Fibroblast of villous mesenchyme (primary cell): ENCODE measurements at regions not wholly inside any gene's neighbourhood (a gene's known extent, or its start where the extent isn't known, plus 50 kb on each side); places are given as distances from the start of the nearest gene placed in this dataset.

Experiments used
- DNase-seq: peaks from one replicate; pipeline ENCODE4 v3.0.0-alpha.2; 2010; ENCODE audit warnings: low read depth
- H3K4me3 ChIP-seq: 2 replicates; pipeline ENCODE4 v1.5.1; 2011; ENCODE audit warnings: low read depth, mild to moderate bottlenecking, low read length
- TF ChIP-seq, protein P1 (sequence below): IDR thresholded peaks from 2 replicates; pipeline ENCODE4 v1.5.1; 2012; ENCODE audit warnings: low read depth, mild to moderate bottlenecking, low read length; ENCODE audit not compliant: insufficient read depth

DNA sequence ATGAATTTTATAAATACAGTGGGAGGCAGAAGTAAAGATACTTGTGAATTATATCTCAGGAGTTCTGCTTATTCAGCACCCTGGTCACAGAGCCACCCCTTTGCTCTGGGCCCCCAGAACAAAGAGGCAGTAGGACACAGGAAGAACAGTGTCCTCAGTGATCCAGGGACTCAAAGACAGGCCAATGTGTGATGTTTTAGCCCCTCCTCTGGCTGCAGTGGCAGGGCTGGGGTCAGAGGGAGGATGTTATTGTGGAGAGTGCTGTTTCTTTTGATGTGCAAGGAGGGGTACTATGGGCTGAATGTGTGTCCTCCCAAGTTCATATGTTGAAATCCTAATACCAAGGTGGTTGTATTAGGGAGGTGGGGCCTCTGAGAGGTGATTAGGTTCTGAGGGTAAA lies 74.1 kb upstream of the MAP3K7 start:
- TF ChIP-seq, protein P1, sequence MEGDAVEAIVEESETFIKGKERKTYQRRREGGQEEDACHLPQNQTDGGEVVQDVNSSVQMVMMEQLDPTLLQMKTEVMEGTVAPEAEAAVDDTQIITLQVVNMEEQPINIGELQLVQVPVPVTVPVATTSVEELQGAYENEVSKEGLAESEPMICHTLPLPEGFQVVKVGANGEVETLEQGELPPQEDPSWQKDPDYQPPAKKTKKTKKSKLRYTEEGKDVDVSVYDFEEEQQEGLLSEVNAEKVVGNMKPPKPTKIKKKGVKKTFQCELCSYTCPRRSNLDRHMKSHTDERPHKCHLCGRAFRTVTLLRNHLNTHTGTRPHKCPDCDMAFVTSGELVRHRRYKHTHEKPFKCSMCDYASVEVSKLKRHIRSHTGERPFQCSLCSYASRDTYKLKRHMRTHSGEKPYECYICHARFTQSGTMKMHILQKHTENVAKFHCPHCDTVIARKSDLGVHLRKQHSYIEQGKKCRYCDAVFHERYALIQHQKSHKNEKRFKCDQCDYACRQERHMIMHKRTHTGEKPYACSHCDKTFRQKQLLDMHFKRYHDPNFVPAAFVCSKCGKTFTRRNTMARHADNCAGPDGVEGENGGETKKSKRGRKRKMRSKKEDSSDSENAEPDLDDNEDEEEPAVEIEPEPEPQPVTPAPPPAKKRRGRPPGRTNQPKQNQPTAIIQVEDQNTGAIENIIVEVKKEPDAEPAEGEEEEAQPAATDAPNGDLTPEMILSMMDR = no peak
- no peak overlapping the region for H3K4me3 ChIP-seq
- no peak for DNase-seq

DNA sequence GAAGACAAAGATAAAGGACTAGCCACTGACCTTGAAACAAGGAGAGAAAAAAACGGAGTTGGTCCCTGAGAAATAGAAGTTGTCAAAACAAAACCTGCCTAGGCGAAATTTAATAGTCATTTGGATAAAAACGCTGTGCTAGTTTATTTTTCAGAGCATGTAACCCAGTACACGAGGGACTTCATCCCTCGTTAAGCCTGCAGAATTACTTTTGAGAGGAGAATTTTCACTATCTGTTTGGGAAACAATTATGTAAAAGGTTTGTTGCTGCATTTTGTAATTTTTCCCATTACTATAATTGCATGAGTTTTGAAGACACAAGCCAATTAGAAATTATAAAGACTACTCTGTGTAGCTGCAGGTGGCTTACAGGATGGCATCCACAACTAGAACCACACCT lies 71.6 kb upstream of the MAP3K7 start:
- no peak for DNase-seq
- TF ChIP-seq, protein P1 = no peak
- no peak overlapping the region for H3K4me3 ChIP-seq

DNA sequence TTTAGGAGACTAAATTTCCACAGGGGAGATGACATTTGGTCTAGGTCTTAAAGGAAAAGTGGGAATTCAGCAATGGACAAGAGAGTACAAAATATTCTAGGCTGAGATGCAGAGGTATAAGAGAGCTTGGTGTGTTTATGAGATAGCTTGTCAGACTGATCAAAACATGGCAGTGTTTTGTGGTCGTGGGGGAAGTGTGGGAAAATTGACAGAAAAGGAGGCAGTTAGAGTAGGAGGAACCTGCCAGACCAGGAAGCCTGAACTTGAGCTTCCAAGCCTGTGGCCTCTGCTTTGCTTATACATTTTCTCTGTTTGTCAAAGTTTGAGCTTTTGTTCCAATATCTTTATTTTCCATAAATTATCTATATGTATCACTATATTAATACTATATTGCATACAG lies 69.5 kb upstream of the MAP3K7 start:
- TF ChIP-seq, protein P1 = no peak
- no peak for DNase-seq
- H3K4me3 ChIP-seq = no peak overlapping the region

DNA sequence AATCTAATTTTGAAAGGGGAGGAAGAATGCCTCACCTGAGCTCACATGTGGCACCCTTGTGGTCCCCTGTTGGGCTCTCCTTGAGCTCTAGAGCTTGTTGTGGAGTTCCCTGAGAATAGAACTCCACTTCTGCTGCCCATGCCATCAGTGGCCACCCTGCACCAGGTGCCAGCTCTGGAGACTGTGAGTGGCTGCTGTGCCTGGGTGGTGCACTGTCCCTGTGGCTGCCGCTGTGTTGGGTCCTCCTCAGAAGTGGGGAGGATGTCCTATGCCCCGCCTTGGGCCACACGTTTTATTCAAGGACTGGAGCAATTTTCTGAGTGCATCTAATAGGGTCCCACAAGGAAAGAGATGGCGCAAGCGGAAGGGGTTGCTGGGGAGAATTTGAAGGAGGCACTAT lies 67.9 kb upstream of the MAP3K7 start:
- H3K4me3 ChIP-seq = no peak overlapping the region
- TF ChIP-seq, protein P1 = no peak
- no peak for DNase-seq

DNA sequence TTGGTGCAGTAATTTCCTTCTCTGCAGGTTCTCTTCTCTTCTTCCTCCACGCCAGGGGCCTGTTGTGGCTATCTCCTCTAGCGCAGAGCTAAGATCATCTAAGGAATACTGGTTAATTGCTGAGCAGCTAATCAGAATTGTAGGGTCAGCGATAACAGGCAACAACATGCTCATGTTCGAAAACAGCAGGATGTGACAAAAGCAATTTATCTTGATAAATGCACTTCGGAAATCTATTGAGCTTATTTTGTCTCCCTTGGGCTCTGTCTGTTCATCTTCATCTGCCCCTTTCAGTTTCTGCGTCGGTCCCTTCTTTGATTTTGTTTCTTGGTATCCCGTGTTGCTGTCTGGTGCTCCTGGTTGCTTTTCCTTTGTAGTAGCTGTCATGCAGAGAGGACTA lies 67.3 kb upstream of the MAP3K7 start:
- H3K4me3 ChIP-seq = no peak overlapping the region
- no peak for DNase-seq
- TF ChIP-seq, protein P1 = no peak

DNA sequence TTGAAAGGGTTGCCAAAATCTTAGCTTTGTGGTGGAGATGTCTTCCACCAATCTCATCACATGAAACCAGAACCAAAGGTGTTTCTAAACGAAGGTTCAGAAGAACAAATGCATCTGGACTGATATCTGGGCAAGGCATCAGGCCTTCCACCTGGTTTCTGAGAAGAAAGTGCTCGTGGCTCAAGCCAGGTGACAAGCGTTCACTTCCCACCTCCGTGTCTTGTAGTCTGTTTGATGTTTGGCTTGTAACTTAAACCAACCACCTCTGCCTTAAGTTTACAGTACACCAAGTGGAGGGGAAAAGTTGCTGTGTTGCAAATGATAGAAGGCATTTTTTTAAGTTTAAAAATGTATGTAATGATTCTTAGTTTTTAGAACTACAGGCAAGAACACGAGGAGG lies 66.9 kb upstream of the MAP3K7 start:
- DNase-seq = no peak
- TF ChIP-seq, protein P1 = no peak
- no peak overlapping the region for H3K4me3 ChIP-seq
